COLO668 (cell line): ENCODE measurements at regions not wholly inside any gene's neighbourhood (a gene's known extent, or its start where the extent isn't known, plus 50 kb on each side); places are given as distances from the start of the nearest gene placed in this dataset.
"Not testable (repeated sequence)": the region's sequence is repeated elsewhere in the genome, so short reads cannot be mapped to it uniquely, and the experiment has no call there.

Experiments used
- DNase-seq: peaks from one replicate; lab custom pipeline; 2025; ENCODE audit not compliant: unreplicated experiment; lab: John Stamatoyannopoulos, UW

- no peak for DNase-seq
These were observed 55.0 kb upstream of the PPP1R2C start for GRCh38 chrX:42832764-42833549.

DNA sequence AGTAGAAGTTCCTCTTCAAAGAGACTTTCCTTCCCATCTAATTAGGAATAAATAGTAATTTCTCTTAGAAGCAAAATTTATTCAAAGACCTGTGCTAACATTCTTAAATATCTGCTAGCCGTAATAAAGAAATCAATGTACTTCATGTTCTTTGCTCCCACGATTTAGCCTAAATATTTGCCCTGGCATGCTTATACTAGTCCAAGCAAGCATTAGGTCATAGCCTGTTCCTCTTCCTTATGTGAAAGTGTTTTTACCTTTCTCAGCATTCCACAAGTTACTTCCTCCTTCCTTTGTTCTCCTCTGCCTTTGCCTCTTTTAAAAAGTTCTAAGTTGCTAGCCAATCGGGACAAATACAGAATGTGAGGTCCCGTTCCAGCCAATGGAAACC lies 55.6 kb upstream of the PPP1R2C start:
- DNase-seq: not testable (repeated sequence)

GRCh38 chrX:42837101-42837726 lies 59.3 kb upstream of the PPP1R2C start:
- DNase-seq: no peak

GRCh38 chrX:42837747-42838146 lies 59.8 kb upstream of the PPP1R2C start:
- no peak for DNase-seq

- DNase-seq: no peak
These were observed 61.7 kb upstream of the PPP1R2C start for GRCh38 chrX:42839632-42840031.

DNA sequence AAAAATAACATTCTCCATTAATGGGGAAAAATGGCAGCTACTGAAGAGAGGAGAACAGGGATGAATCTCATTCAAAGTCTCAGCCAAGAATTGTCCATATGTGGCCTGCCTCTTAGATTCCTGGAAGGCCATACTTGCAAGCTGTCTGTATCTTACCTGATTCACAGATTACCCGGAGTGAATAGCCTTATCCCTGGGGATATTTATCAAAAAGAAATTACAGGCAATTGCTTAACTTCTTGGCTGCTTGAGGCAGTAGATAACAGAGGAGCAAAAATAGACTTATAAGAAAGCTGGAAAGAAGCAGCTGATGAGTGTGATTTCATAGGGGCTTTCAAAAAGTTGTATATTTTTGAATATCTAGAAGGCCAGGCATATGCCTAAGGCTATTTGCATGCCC lies 68.8 kb upstream of the PPP1R2C start:
- DNase-seq: no peak

- no peak for DNase-seq
These were observed 77.3 kb upstream of the PPP1R2C start for GRCh38 chrX:42855259-42855658.

DNA sequence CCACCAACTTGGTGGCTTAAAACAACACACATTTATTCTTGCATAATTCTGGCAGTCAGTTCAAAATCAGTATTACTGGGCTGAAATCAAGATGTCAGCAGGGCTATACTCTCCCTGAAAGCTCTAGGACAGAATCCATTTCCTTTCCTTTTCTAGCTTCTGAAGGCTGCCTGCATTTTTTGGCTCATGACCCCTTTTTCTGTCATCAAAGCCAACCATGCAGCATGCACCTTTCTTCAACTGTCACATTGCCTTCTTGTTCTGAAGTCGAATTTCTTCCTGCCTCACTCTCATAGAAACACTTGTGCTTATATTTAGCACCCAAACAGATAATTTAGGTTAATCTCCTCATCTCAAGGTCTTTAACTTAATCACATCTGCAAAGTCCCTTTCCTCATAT lies 79.8 kb upstream of the PPP1R2C start:
- DNase-seq: no peak

DNA sequence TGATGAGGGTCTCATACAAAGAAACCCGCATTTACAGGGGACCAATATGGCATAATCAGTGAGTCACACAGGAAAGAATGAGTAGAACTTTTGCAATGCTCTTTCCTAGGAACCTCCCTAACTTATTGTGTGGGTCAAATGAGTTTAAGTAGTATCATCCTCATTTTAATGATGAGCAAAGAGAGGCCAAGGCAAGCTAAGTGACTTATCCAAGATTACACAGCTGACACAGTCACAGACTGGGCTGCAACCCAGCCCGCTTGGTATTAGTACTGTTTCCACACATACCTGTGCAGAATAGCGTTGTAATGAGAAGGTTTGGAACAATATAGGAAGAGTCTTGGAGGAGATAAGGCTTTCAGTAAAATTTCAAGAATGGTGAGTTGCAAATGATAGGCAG lies 91.0 kb upstream of the PPP1R2C start:
- DNase-seq: no peak

- no peak for DNase-seq
These were observed 91.9 kb upstream of the PPP1R2C start for GRCh38 chrX:42869659-42870476.

DNA sequence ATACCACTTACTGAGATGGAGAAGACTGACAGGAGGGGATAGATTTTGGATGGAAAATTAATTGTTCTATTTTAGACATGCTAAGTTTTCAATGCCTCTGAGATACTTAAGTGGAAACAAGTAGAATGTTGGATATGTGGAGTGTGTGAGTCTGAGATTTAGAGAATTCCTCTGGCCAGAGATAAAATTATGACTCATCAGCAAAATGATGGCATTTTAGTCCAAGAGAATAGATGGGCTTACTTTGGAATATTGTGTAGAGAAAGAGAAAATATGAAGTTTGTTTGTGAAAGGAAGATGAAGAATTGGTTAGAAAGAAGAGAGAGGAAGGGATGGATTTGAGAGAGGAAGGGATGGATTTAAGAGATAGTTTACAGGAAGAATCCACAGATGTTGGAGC lies 108.6 kb upstream of the PPP1R2C start:
- no peak for DNase-seq

DNA sequence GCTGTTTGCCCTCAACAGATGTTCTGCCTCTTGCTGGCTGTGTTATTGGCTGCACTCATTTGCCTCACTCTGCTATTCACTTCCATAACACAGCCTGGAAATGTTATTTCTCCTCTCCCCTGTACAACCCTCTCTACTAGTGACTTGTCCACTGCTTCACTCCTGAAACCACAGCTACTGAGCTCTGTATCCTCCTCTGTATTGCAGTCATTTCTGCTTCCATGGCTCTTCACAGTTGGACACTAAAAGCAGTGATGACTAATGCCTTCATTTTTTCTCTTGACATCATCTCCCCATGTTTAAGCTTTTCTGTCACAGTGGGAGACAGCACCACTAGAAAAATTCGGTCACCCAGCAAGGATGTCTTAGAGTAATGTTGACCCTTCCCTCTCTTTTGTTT lies 123.0 kb upstream of the PPP1R2C start:
- DNase-seq: no peak

DNA sequence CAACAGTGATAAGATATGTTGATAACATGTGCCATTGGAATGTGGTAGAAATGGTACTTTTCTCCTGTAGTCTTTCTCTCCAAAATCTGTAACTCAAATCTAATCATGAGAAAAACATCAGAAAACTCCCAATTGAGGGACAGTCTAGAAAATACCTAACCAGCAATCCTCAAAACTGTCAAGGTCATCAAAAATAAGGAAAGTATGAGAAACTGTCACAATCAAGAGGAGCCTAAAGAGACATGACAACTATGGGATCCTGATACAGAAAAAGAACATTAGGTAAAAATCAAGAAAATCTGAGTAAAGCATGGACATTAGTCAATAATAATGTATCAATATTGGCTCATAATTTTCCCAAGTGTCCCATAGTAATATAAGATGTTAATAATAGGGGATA lies 124.5 kb upstream of the PPP1R2C start:
- DNase-seq: no peak

DNA sequence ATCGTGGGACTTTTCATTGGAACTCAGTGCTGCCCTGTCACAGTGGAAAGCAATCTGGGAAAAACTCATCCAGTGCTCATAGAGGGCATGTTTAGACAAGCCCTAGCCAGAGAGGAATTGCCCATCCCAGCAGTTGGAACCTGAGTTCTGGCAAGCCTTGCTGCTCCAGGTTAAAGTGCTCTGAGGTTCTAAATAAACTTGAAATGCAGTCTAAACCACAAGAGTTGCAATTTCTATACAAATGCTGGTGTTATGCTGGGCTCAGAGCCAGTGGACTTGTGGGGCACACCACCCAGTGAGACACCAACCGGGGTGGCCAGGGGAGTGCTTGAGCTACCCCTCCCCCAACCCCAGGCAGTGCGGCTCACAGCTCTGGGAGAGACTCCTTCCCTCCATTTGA lies 142.8 kb upstream of the PPP1R2C start:
- no peak for DNase-seq

DNA sequence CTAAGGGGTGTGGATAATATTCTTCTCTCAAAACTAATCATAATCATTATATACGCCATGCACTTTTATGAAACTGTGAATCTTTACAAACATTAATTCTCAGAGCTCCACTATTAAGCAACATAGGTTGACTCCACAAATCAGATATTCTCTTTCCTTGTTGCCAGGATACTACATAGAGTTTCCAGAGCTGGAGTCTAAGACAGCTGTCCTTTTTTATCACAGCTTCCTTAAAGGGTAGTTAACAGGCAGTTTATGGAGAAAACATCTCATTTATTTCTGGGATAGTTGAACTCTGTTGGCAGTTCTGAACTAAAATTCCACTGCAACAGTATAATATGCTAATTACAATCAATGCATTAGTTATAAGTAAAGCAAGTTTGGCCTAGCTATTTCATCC lies 152.1 kb upstream of the PPP1R2C start:
- DNase-seq: no peak

GRCh38 chrX:42930951-42931350 lies 153.0 kb upstream of the PPP1R2C start:
- no peak for DNase-seq

DNA sequence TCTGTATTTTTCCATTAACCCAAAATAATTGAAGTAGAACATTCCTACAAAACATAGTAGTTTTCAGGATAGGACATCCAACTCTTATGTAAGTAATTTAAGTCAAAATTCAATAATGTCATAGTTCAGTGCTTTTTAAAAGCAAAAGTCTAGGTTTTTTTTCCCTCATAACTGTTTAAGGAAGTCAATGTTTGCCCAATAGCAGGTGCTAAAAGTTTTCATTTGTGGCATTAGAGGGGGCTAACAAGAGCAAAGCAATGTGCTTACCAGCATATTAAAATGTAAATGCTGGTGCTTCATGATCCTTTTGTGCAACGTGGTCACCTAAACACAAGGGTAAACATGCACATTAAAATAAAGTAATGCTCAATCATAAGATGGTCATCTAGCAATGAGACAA lies 155.2 kb upstream of the PPP1R2C start:
- no peak for DNase-seq

GRCh38 chrX:42934020-42934726 lies 156.2 kb upstream of the PPP1R2C start:
- no peak for DNase-seq

DNA sequence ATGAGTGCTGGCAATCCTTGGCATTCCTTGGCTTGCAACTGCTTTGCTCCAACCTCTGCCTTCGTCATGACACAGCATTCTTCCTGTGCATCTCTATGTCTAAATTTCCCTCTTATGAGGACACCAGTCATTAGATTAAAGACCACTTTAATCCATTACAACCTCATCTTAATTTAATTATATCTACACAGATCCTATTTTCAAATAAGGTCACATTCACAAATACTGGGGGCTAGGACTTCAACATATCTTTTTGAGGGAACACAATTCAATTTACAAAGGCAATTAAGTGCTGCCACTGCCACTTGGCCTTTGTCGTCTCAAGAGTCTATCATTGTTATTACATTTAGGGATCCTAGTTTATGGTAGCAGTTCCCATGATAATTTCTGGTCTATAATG lies 163.7 kb upstream of the PPP1R2C start:
- no peak for DNase-seq

- no peak for DNase-seq
These were observed 165.3 kb upstream of the PPP1R2C start for GRCh38 chrX:42943051-42943974.
